Motor neuron (in vitro differentiated cells): ENCODE measurements at regions not wholly inside any gene's neighbourhood (a gene's known extent, or its start where the extent isn't known, plus 50 kb on each side); places are given as distances from the start of the nearest gene placed in this dataset.

ENCODE experiments used
- ATAC-seq, 8 experiments: fragments of 200-7000 bp; cut with Tn5 transposase; replicated peaks in 6 of 8; 2 replicates each; pipeline ENCODE4 v1.8.0; 2021; ENCODE audit warnings: mild to moderate bottlenecking in 8 of 8, moderate library complexity in 8 of 8
- H3K27ac ChIP-seq, 2 donors: fragments of 250-450 bp; sonication (Bioruptor Pico); 2 replicates each; pipeline ENCODE4 v1.9.0; 2021; ENCODE audit warnings: antibody characterized with exemption in 2 of 2, mild to moderate bottlenecking in 2 of 2, moderate library complexity in 1 of 2
- H3K4me1 ChIP-seq, 2 donors: fragments of 250-450 bp; sonication (Bioruptor Pico); replicated peaks in 1 of 2; 2 replicates each; pipeline ENCODE4 v1.6.1; 2021; ENCODE audit warnings: antibody characterized with exemption in 2 of 2, mild to moderate bottlenecking in 2 of 2, moderate library complexity in 1 of 2
- H3K4me3 ChIP-seq, 5 donors: fragments of 250-450 bp; sonication (Bioruptor Pico); 2 replicates each; pipeline ENCODE4 v1.9.0; 2021; ENCODE audit warnings: antibody characterized with exemption in 5 of 5, mild to moderate bottlenecking in 5 of 5, moderate library complexity in 4 of 5
- WGBS, 10 experiments: fragments of 450-650 bp; shearing (Covaris generic); methylation state at CpG; one replicate each; pipeline ENCODE4 v1.0.0; 2022; 5-methylcytosine and 5-hydroxymethylcytosine counted together
- in situ Hi-C, 9 experiments: fragments of 400-800 bp; cut with MboI; loops; one replicate each; pipeline ENCODE4 v1.15.0; 2021; ENCODE audit warnings: low sequenced_read_pairs in 9 of 9, low pct_unique_long_range_greater_than_20kb in 2 of 9; ENCODE audit not compliant: unreplicated experiment in 9 of 9

GRCh38 chr1:98098473-98098872 is 177.6 kb upstream of the DPYD start:
- H3K4me1 ChIP-seq, result peaks cover 2 to 9% of the 10 kb centered on the region in 2 donors
- H3K27ac ChIP-seq, result no peak overlapping the region
- H3K4me3 ChIP-seq, result no peak overlapping the region
- in situ Hi-C loops, result loop anchor here in 1 of 9 experiments (25.0 kb wide), 1 partner anchor 364 kb away; no protein-coding TSS in a partner anchor
- no peak for ATAC-seq

GRCh38 chr1:98090351-98090750 is 169.5 kb upstream of the DPYD start:
- peaks cover 0 to 3% of the 10 kb centered on the region in 2 donors for H3K4me1 ChIP-seq
- ATAC-seq, result no peak
- H3K4me3 ChIP-seq, result no peak overlapping the region
- in situ Hi-C loops, result loop anchor here in 1 of 9 experiments (25.0 kb wide), 1 partner anchor 372 kb away; no protein-coding TSS in a partner anchor
- no peak overlapping the region for H3K27ac ChIP-seq

GRCh38 chr1:98088381-98088780 is 167.5 kb upstream of the DPYD start:
- ATAC-seq, result no peak
- WGBS, 10 experiments, result 91 to 100% (median 96%) methylated on average over 2 to 3 of the region's 3 CpGs; no CpG with 5 or more reads in 1 of the 10 experiments
- in situ Hi-C loops, result loop anchor here in 1 of 9 experiments (25.0 kb wide), 1 partner anchor 374 kb away; no protein-coding TSS in a partner anchor
- Histone ChIP-seq H3K27ac (no peak overlapping the region), H3K4me3 (no peak overlapping the region), H3K4me1 (peaks cover 0 to 3% of the 10 kb centered on the region in 2 donors)

GRCh38 chr1:98086796-98087441 is 166.1 kb upstream of the DPYD start:
- Histone ChIP-seq H3K4me1 (peaks cover 0 to 3% of the 10 kb centered on the region in 2 donors), H3K27ac (no peak overlapping the region), H3K4me3 (no peak overlapping the region)
- WGBS, 10 experiments, result 0 to 44% (median 14%) methylated on average over 2 to 3 of the region's 3 CpGs
- peak; percentile 65 to 100 (median 96) for ATAC-seq
- in situ Hi-C loops, result loop anchor here in 1 of 9 experiments (25.0 kb wide), 1 partner anchor 375 kb away; no protein-coding TSS in a partner anchor

- 20 to 100% (median 100%) methylated on average over 1 of the region's 1 CpG; no CpG with 5 or more reads in 7 of the 10 experiments for WGBS, 10 experiments
- in situ Hi-C loops, result loop anchor here in 1 of 9 experiments (25.0 kb wide), 1 partner anchor 376 kb away; no protein-coding TSS in a partner anchor
These were observed 165.3 kb upstream of the DPYD start for GRCh38 chr1:98086156-98086555.

GRCh38 chr1:98084188-98084587 is 163.4 kb upstream of the DPYD start:
- no peak for ATAC-seq

More at GRCh38 chr1:98086156-98086555, 165.3 kb upstream of the DPYD start:
- ATAC-seq, result no peak
- Histone ChIP-seq H3K4me3 (no peak overlapping the region), H3K4me1 (peaks cover 0 to 1% of the 10 kb centered on the region in 2 donors), H3K27ac (no peak overlapping the region)

GRCh38 chr1:98081944-98082343 is 161.1 kb upstream of the DPYD start:
- Histone ChIP-seq H3K4me1 (peaks cover 0 to 3% of the 10 kb centered on the region in 2 donors), H3K4me3 (no peak overlapping the region), H3K27ac (no peak overlapping the region)
- no peak for ATAC-seq
- in situ Hi-C loops, result loop anchor here in 1 of 9 experiments (25.0 kb wide), 1 partner anchor 380 kb away; no protein-coding TSS in a partner anchor
- 50 to 100% (median 90%) methylated on average over 1 of the region's 1 CpG for WGBS, 10 experiments

More at GRCh38 chr1:98084188-98084587, 163.4 kb upstream of the DPYD start:
- WGBS, 10 experiments, result 73 to 100% (median 91%) methylated on average over 1 to 2 of the region's 2 CpGs
- H3K27ac ChIP-seq, result no peak overlapping the region
- H3K4me3 ChIP-seq, result no peak overlapping the region
- H3K4me1 ChIP-seq, result no peaks in the 10 kb centered on the region
- in situ Hi-C loops, result loop anchor here in 1 of 9 experiments (25.0 kb wide), 1 partner anchor 378 kb away; no protein-coding TSS in a partner anchor

GRCh38 chr1:98078596-98078995 is 157.8 kb upstream of the DPYD start:
- Histone ChIP-seq H3K4me1 (peaks cover 0 to 11% of the 10 kb centered on the region in 2 donors), H3K4me3 (no peak overlapping the region), H3K27ac (no peak overlapping the region)
- ATAC-seq, result peak in 3 of 8 experiments; percentile 27 to 29 (median 28)
- WGBS, 10 experiments, result 44 to 100% (median 83%) methylated on average over 1 to 2 of the region's 2 CpGs; no CpG with 5 or more reads in 2 of the 10 experiments
- in situ Hi-C loops, result loop anchor here in 1 of 9 experiments (25.0 kb wide), 1 partner anchor 384 kb away; no protein-coding TSS in a partner anchor

- WGBS, 10 experiments, result 86 to 100% (median 95%) methylated on average over 1 to 2 of the region's 2 CpGs; no CpG with 5 or more reads in 2 of the 10 experiments
- ATAC-seq, result peak in 5 of 8 experiments; percentile 53 to 87 (median 64)
- no peak overlapping the region for H3K27ac ChIP-seq
- H3K4me3 ChIP-seq, result no peak overlapping the region
- in situ Hi-C loops, result loop anchor here in 1 of 9 experiments (25.0 kb wide), 1 partner anchor 385 kb away; no protein-coding TSS in a partner anchor
- H3K4me1 ChIP-seq, result peaks cover 0 to 13% of the 10 kb centered on the region in 2 donors
These were observed 156.9 kb upstream of the DPYD start for GRCh38 chr1:98077691-98078090.

- Histone ChIP-seq H3K4me3 (no peak overlapping the region), H3K27ac (no peak overlapping the region), H3K4me1 (peaks cover 0 to 13% of the 10 kb centered on the region in 2 donors)
- in situ Hi-C loops, result loop anchor here in 1 of 9 experiments (25.0 kb wide), 1 partner anchor 387 kb away; no protein-coding TSS in a partner anchor
- no peak for ATAC-seq
- WGBS, 10 experiments, result 10 to 100% (median 83%) methylated on average over 1 of the region's 1 CpG; no CpG with 5 or more reads in 1 of the 10 experiments
These were observed 154.8 kb upstream of the DPYD start for GRCh38 chr1:98075626-98076025.

GRCh38 chr1:98073823-98074222 is 153.0 kb upstream of the DPYD start:
- H3K27ac ChIP-seq, result no peak overlapping the region
- 71 to 96% (median 75%) methylated on average over 1 to 3 of the region's 3 CpGs; no CpG with 5 or more reads in 3 of the 10 experiments for WGBS, 10 experiments
- H3K4me1 ChIP-seq, result peaks cover 0 to 12% of the 10 kb centered on the region in 2 donors
- in situ Hi-C loops, result loop anchor here in 5 of 9 experiments (25.0 kb wide), 3 partner anchors 388 to 1862 kb away; no protein-coding TSS in a partner anchor
- no peak overlapping the region for H3K4me3 ChIP-seq
- peak in 5 of 8 experiments; percentile 23 to 83 (median 73) for ATAC-seq

- WGBS, 10 experiments, result 59 to 100% (median 86%) methylated on average over 3 of the region's 3 CpGs
- Histone ChIP-seq H3K4me1 (peaks cover 0 to 9% of the 10 kb centered on the region in 2 donors), H3K27ac (no peak overlapping the region), H3K4me3 (no peak overlapping the region)
- in situ Hi-C loops, result loop anchor here in 5 of 9 experiments (25.0 kb wide), 3 partner anchors 389 to 1861 kb away; no protein-coding TSS in a partner anchor
- ATAC-seq, result no peak
These were observed 152.3 kb upstream of the DPYD start for GRCh38 chr1:98073106-98073505.

GRCh38 chr1:98072047-98072446 is 151.2 kb upstream of the DPYD start:
- 0 to 100% (median 80%) methylated on average over 1 to 2 of the region's 2 CpGs; no CpG with 5 or more reads in 1 of the 10 experiments for WGBS, 10 experiments
- ATAC-seq, result no peak
- Histone ChIP-seq H3K4me1 (peaks cover 0 to 9% of the 10 kb centered on the region in 2 donors), H3K4me3 (no peak overlapping the region), H3K27ac (no peak overlapping the region)
- in situ Hi-C loops, result loop anchor here in 5 of 9 experiments (25.0 kb wide), 3 partner anchors 390 to 1860 kb away; no protein-coding TSS in a partner anchor
